ENCODE measurements at regions not wholly inside any gene's neighbourhood (a gene's known extent, or its start where the extent isn't known, plus 50 kb on each side); places are given as distances from the start of the nearest gene placed in this dataset.
A peak's percentile ranks its signal among the peaks of the same experiment; 100 is the strongest.

- WGBS (ENCODE audit: low lambda C conversion rate), result 40% methylated on average over 6 of the region's 6 CpGs
- Histone ChIP-seq H3K36me3 (replicated peaks in 1 of 2; ENCODE audit: control insufficient read depth in 1 of 2, insufficient read depth in 2 of 2, low read length in 1 of 2) (no peaks in the 10 kb centered on the region), H4K20me1 (ENCODE audit: insufficient read depth) (no peaks in the 10 kb centered on the region), H3K79me2 (ENCODE audit: insufficient read depth) (no peaks in the 10 kb centered on the region), H3F3A (replicated peaks; ENCODE audit: insufficient read depth) (no peaks in the 10 kb centered on the region), H3K4me1 (ENCODE audit: control insufficient read depth in 1 of 2, insufficient read depth in 2 of 2, low read depth in 1 of 2, low read length in 1 of 2) (no peaks in the 10 kb centered on the region), H3K4me3 (ENCODE audit: low read depth in 2 of 2, low read length in 1 of 2) (no peak overlapping the region), H2AFZ (ENCODE audit: low read depth) (no peak overlapping the region), H3K9me2 (no peaks in the 10 kb centered on the region), H3K4me2 (no peak overlapping the region), H3K9ac (no peak overlapping the region), H3K9me3 (no peaks in the 10 kb centered on the region), H3K27ac (ENCODE audit: low read depth in 2 of 2, low read length in 1 of 2) (no peak overlapping the region), H3K27me3 (ENCODE audit: insufficient read depth) (0 out of 2 replicates have a peak, but pooled peaks cover 7% of the 10 kb centered on the region)
- DNase-seq, result peak; percentile 2
- ChIA-PET CTCF (no interaction called here), POLR2A (no interaction called here)
- no peak for TF ChIP-seq MAX (IDR thresholded peaks at IDR 0.05; ENCODE audit: low read depth)
- no peak for TF ChIP-seq EZH2phosphoT487 (IDR thresholded peaks at IDR 0.05; ENCODE audit: borderline replicate concordance, low read depth)
- TF ChIP-seq JUND (IDR thresholded peaks at IDR 0.05), result no peak
- TF ChIP-seq ELF1 (IDR thresholded peaks at IDR 0.05), result no peak
- TF ChIP-seq CTCF (IDR thresholded peaks at IDR 0.05), result no peak
- no peak for TF ChIP-seq NFIC (IDR thresholded peaks at IDR 0.05; ENCODE audit: borderline replicate concordance)
- no peak for TF ChIP-seq IRF3 (IDR thresholded peaks at IDR 0.05; ENCODE audit: low read depth, low read length)
- no peak for TF ChIP-seq POLR2AphosphoS5 (IDR thresholded peaks at IDR 0.05; ENCODE audit: low read depth, low read length)
- no peak for TF ChIP-seq NRF1 (IDR thresholded peaks at IDR 0.05; ENCODE audit: low read depth, low read length)
- no peak for TF ChIP-seq USF2 (IDR thresholded peaks at IDR 0.05; ENCODE audit: borderline replicate concordance, low read depth, low read length)
Observed at GRCh38 chr13:79062291-79062690, 343.8 kb downstream of the RBM26 start.

GRCh38 chr13:79060216-79060615 lies 345.8 kb downstream of the RBM26 start:
- no peaks in the 10 kb centered on the region for H3K9me3 ChIP-seq
- no peaks in the 10 kb centered on the region for H3K4me1 ChIP-seq (ENCODE audit: control insufficient read depth in 1 of 2, insufficient read depth in 2 of 2, low read depth in 1 of 2, low read length in 1 of 2)
- no peak overlapping the region for H3K4me3 ChIP-seq (ENCODE audit: low read depth in 2 of 2, low read length in 1 of 2)
- H3K36me3 ChIP-seq (replicated peaks in 1 of 2; ENCODE audit: control insufficient read depth in 1 of 2, insufficient read depth in 2 of 2, low read length in 1 of 2), result no peaks in the 10 kb centered on the region
- no peaks in the 10 kb centered on the region for H3K9me2 ChIP-seq
- H3F3A ChIP-seq (replicated peaks; ENCODE audit: insufficient read depth), result no peaks in the 10 kb centered on the region
- H4K20me1 ChIP-seq (ENCODE audit: insufficient read depth), result no peaks in the 10 kb centered on the region
- CTCF ChIA-PET, result interaction anchor here (0.7 to 2.1 kb wide), 4 partner anchors 8 to 79 kb away, joined by 3 to 6 read pairs (median 4); no protein-coding TSS in a partner anchor
- no peak overlapping the region for H3K27ac ChIP-seq (ENCODE audit: low read depth in 2 of 2, low read length in 1 of 2)
- 0 out of 2 replicates have a peak, but pooled peaks cover 7% of the 10 kb centered on the region for H3K27me3 ChIP-seq (ENCODE audit: insufficient read depth)
- H3K9ac ChIP-seq, result no peak overlapping the region
- H3K4me2 ChIP-seq, result no peak overlapping the region
- 16% methylated on average over 1 of the region's 1 CpG for WGBS (ENCODE audit: low lambda C conversion rate)
- no peak overlapping the region for H2AFZ ChIP-seq (ENCODE audit: low read depth)
- DNase-seq, result no peak
- H3K79me2 ChIP-seq (ENCODE audit: insufficient read depth), result no peaks in the 10 kb centered on the region
- TF ChIP-seq FOSL2 (IDR thresholded peaks at IDR 0.05; ENCODE audit: borderline replicate concordance, low read depth) (no peak), CTCF (IDR thresholded peaks at IDR 0.05) (peak; percentile 37)
- POLR2A ChIA-PET, result no interaction called here

Data from SK-N-SH (cell line).